ENCODE measurements at regions not wholly inside any gene's neighbourhood (a gene's known extent, or its start where the extent isn't known, plus 50 kb on each side); places are given as distances from the start of the nearest gene placed in this dataset.

GRCh38 chr1:81406292-81406999, 394.3 kb upstream of the ADGRL2 start:
- H3K4me3 ChIP-seq (ENCODE audit: low read depth in 1 of 2, low read length in 2 of 2) = no peak overlapping the region
- no peak overlapping the region for H3K27ac ChIP-seq (ENCODE audit: low read depth, low read length)
- H3K36me3 ChIP-seq (ENCODE audit: control insufficient read depth in 1 of 2, insufficient read depth in 2 of 2, low read length in 2 of 2) = no peaks in the 10 kb centered on the region
- H3K4me1 ChIP-seq (ENCODE audit: control insufficient read depth in 1 of 2, insufficient read depth in 2 of 2, low read length in 2 of 2) = no peaks in the 10 kb centered on the region
- no peaks in the 10 kb centered on the region for H3K9me3 ChIP-seq (ENCODE audit: control insufficient read depth in 1 of 2, low read length in 2 of 2)
- no peak overlapping the region for H3K9ac ChIP-seq (ENCODE audit: low read depth in 1 of 2, low read length in 2 of 2)
- H3K27me3 ChIP-seq (ENCODE audit: control insufficient read depth in 1 of 2, insufficient read depth in 2 of 2, low read length in 2 of 2) = no peaks in the 10 kb centered on the region

- H3K27ac ChIP-seq (ENCODE audit: low read depth, low read length) = no peak overlapping the region
- H3K36me3 ChIP-seq (ENCODE audit: control insufficient read depth in 1 of 2, insufficient read depth in 2 of 2, low read length in 2 of 2) = no peaks in the 10 kb centered on the region
- H3K4me1 ChIP-seq (ENCODE audit: control insufficient read depth in 1 of 2, insufficient read depth in 2 of 2, low read length in 2 of 2) = no peaks in the 10 kb centered on the region
- no peak overlapping the region for H3K9ac ChIP-seq (ENCODE audit: low read depth in 1 of 2, low read length in 2 of 2)
- no peaks in the 10 kb centered on the region for H3K27me3 ChIP-seq (ENCODE audit: control insufficient read depth in 1 of 2, insufficient read depth in 2 of 2, low read length in 2 of 2)
- H3K9me3 ChIP-seq (ENCODE audit: control insufficient read depth in 1 of 2, low read length in 2 of 2) = no peaks in the 10 kb centered on the region
- H3K4me3 ChIP-seq (ENCODE audit: low read depth in 1 of 2, low read length in 2 of 2) = no peak overlapping the region
Measured at GRCh38 chr1:81398041-81398440, 402.7 kb upstream of the ADGRL2 start.

GRCh38 chr1:81392526-81393226, 408.1 kb upstream of the ADGRL2 start:
- Histone ChIP-seq H3K4me3 (ENCODE audit: low read depth in 1 of 2, low read length in 2 of 2) (no peak overlapping the region), H3K9ac (ENCODE audit: low read depth in 1 of 2, low read length in 2 of 2) (no peak overlapping the region), H3K4me1 (ENCODE audit: control insufficient read depth in 1 of 2, insufficient read depth in 2 of 2, low read length in 2 of 2) (no peaks in the 10 kb centered on the region), H3K27ac (ENCODE audit: low read depth, low read length) (no peak overlapping the region), H3K27me3 (ENCODE audit: control insufficient read depth in 1 of 2, insufficient read depth in 2 of 2, low read length in 2 of 2) (no peaks in the 10 kb centered on the region), H3K9me3 (ENCODE audit: control insufficient read depth in 1 of 2, low read length in 2 of 2) (peaks cover 0 to 10% of the 10 kb centered on the region in 2 donors), H3K36me3 (ENCODE audit: control insufficient read depth in 1 of 2, insufficient read depth in 2 of 2, low read length in 2 of 2) (no peaks in the 10 kb centered on the region)

GRCh38 chr1:81391125-81391828, 409.5 kb upstream of the ADGRL2 start:
- Histone ChIP-seq H3K9ac (ENCODE audit: low read depth in 1 of 2, low read length in 2 of 2) (no peak overlapping the region), H3K4me1 (ENCODE audit: control insufficient read depth in 1 of 2, insufficient read depth in 2 of 2, low read length in 2 of 2) (no peaks in the 10 kb centered on the region), H3K27ac (ENCODE audit: low read depth, low read length) (no peak overlapping the region), H3K27me3 (ENCODE audit: control insufficient read depth in 1 of 2, insufficient read depth in 2 of 2, low read length in 2 of 2) (no peaks in the 10 kb centered on the region), H3K9me3 (ENCODE audit: control insufficient read depth in 1 of 2, low read length in 2 of 2) (peaks cover 0 to 10% of the 10 kb centered on the region in 2 donors), H3K4me3 (ENCODE audit: low read depth in 1 of 2, low read length in 2 of 2) (no peak overlapping the region), H3K36me3 (ENCODE audit: control insufficient read depth in 1 of 2, insufficient read depth in 2 of 2, low read length in 2 of 2) (no peaks in the 10 kb centered on the region)

- no peaks in the 10 kb centered on the region for H3K27me3 ChIP-seq (ENCODE audit: control insufficient read depth in 1 of 2, insufficient read depth in 2 of 2, low read length in 2 of 2)
- no peak overlapping the region for H3K4me3 ChIP-seq (ENCODE audit: low read depth in 1 of 2, low read length in 2 of 2)
- no peaks in the 10 kb centered on the region for H3K4me1 ChIP-seq (ENCODE audit: control insufficient read depth in 1 of 2, insufficient read depth in 2 of 2, low read length in 2 of 2)
- no peak overlapping the region for H3K27ac ChIP-seq (ENCODE audit: low read depth, low read length)
- H3K36me3 ChIP-seq (ENCODE audit: control insufficient read depth in 1 of 2, insufficient read depth in 2 of 2, low read length in 2 of 2) = no peaks in the 10 kb centered on the region
- peaks cover 0 to 10% of the 10 kb centered on the region in 2 donors for H3K9me3 ChIP-seq (ENCODE audit: control insufficient read depth in 1 of 2, low read length in 2 of 2)
- no peak overlapping the region for H3K9ac ChIP-seq (ENCODE audit: low read depth in 1 of 2, low read length in 2 of 2)
Measured at GRCh38 chr1:81388435-81388834, 412.3 kb upstream of the ADGRL2 start.

GRCh38 chr1:81387446-81387845, 413.3 kb upstream of the ADGRL2 start:
- Histone ChIP-seq H3K4me1 (ENCODE audit: control insufficient read depth in 1 of 2, insufficient read depth in 2 of 2, low read length in 2 of 2) (no peaks in the 10 kb centered on the region), H3K9ac (ENCODE audit: low read depth in 1 of 2, low read length in 2 of 2) (no peak overlapping the region)

GRCh38 chr1:81382561-81382960, 418.2 kb upstream of the ADGRL2 start:
- H3K36me3 ChIP-seq (ENCODE audit: control insufficient read depth in 1 of 2, insufficient read depth in 2 of 2, low read length in 2 of 2) = no peaks in the 10 kb centered on the region
- H3K27ac ChIP-seq (ENCODE audit: low read depth, low read length) = no peak overlapping the region
- no peak overlapping the region for H3K9ac ChIP-seq (ENCODE audit: low read depth in 1 of 2, low read length in 2 of 2)
- no peaks in the 10 kb centered on the region for H3K4me1 ChIP-seq (ENCODE audit: control insufficient read depth in 1 of 2, insufficient read depth in 2 of 2, low read length in 2 of 2)
- no peaks in the 10 kb centered on the region for H3K9me3 ChIP-seq (ENCODE audit: control insufficient read depth in 1 of 2, low read length in 2 of 2)
- H3K27me3 ChIP-seq (ENCODE audit: control insufficient read depth in 1 of 2, insufficient read depth in 2 of 2, low read length in 2 of 2) = no peaks in the 10 kb centered on the region
- H3K4me3 ChIP-seq (ENCODE audit: low read depth in 1 of 2, low read length in 2 of 2) = no peak overlapping the region

More at GRCh38 chr1:81387446-81387845, 413.3 kb upstream of the ADGRL2 start:
- Histone ChIP-seq H3K36me3 (ENCODE audit: control insufficient read depth in 1 of 2, insufficient read depth in 2 of 2, low read length in 2 of 2) (no peaks in the 10 kb centered on the region), H3K27ac (ENCODE audit: low read depth, low read length) (no peak overlapping the region), H3K27me3 (ENCODE audit: control insufficient read depth in 1 of 2, insufficient read depth in 2 of 2, low read length in 2 of 2) (no peaks in the 10 kb centered on the region), H3K4me3 (ENCODE audit: low read depth in 1 of 2, low read length in 2 of 2) (no peak overlapping the region), H3K9me3 (ENCODE audit: control insufficient read depth in 1 of 2, low read length in 2 of 2) (peaks cover 0 to 10% of the 10 kb centered on the region in 2 donors)

GRCh38 chr1:81381881-81382280, 418.9 kb upstream of the ADGRL2 start:
- H3K9me3 ChIP-seq (ENCODE audit: control insufficient read depth in 1 of 2, low read length in 2 of 2) = no peaks in the 10 kb centered on the region
- H3K4me1 ChIP-seq (ENCODE audit: control insufficient read depth in 1 of 2, insufficient read depth in 2 of 2, low read length in 2 of 2) = no peaks in the 10 kb centered on the region
- no peak overlapping the region for H3K4me3 ChIP-seq (ENCODE audit: low read depth in 1 of 2, low read length in 2 of 2)
- H3K27ac ChIP-seq (ENCODE audit: low read depth, low read length) = no peak overlapping the region
- no peaks in the 10 kb centered on the region for H3K36me3 ChIP-seq (ENCODE audit: control insufficient read depth in 1 of 2, insufficient read depth in 2 of 2, low read length in 2 of 2)
- no peak overlapping the region for H3K9ac ChIP-seq (ENCODE audit: low read depth in 1 of 2, low read length in 2 of 2)
- H3K27me3 ChIP-seq (ENCODE audit: control insufficient read depth in 1 of 2, insufficient read depth in 2 of 2, low read length in 2 of 2) = no peaks in the 10 kb centered on the region

- Histone ChIP-seq H3K9me3 (ENCODE audit: control insufficient read depth in 1 of 2, low read length in 2 of 2) (no peaks in the 10 kb centered on the region), H3K27ac (ENCODE audit: low read depth, low read length) (no peak overlapping the region), H3K27me3 (ENCODE audit: control insufficient read depth in 1 of 2, insufficient read depth in 2 of 2, low read length in 2 of 2) (no peaks in the 10 kb centered on the region), H3K36me3 (ENCODE audit: control insufficient read depth in 1 of 2, insufficient read depth in 2 of 2, low read length in 2 of 2) (no peaks in the 10 kb centered on the region), H3K4me1 (ENCODE audit: control insufficient read depth in 1 of 2, insufficient read depth in 2 of 2, low read length in 2 of 2) (no peaks in the 10 kb centered on the region), H3K4me3 (ENCODE audit: low read depth in 1 of 2, low read length in 2 of 2) (no peak overlapping the region), H3K9ac (ENCODE audit: low read depth in 1 of 2, low read length in 2 of 2) (no peak overlapping the region)
Measured at GRCh38 chr1:81380436-81380835, 420.3 kb upstream of the ADGRL2 start.

GRCh38 chr1:81379430-81379829, 421.3 kb upstream of the ADGRL2 start:
- Histone ChIP-seq H3K4me3 (ENCODE audit: low read depth in 1 of 2, low read length in 2 of 2) (no peak overlapping the region), H3K27ac (ENCODE audit: low read depth, low read length) (no peak overlapping the region), H3K4me1 (ENCODE audit: control insufficient read depth in 1 of 2, insufficient read depth in 2 of 2, low read length in 2 of 2) (no peaks in the 10 kb centered on the region), H3K9ac (ENCODE audit: low read depth in 1 of 2, low read length in 2 of 2) (no peak overlapping the region), H3K36me3 (ENCODE audit: control insufficient read depth in 1 of 2, insufficient read depth in 2 of 2, low read length in 2 of 2) (no peaks in the 10 kb centered on the region), H3K9me3 (ENCODE audit: control insufficient read depth in 1 of 2, low read length in 2 of 2) (no peaks in the 10 kb centered on the region), H3K27me3 (ENCODE audit: control insufficient read depth in 1 of 2, insufficient read depth in 2 of 2, low read length in 2 of 2) (no peaks in the 10 kb centered on the region)
